CD4-positive, alpha-beta memory T cell (primary cell): ENCODE measurements at regions not wholly inside any gene's neighbourhood (a gene's known extent, or its start where the extent isn't known, plus 50 kb on each side); places are given as distances from the start of the nearest gene placed in this dataset.
"Not testable (repeated sequence)": the region's sequence is repeated elsewhere in the genome, so short reads cannot be mapped to it uniquely, and the experiment has no call there.

Experiments used
- CTCF ChIA-PET: fragments of 350-600 bp; sonication (Branson Sonifier 250); formaldehyde crosslinking; loops from one replicate; lab custom pipeline; 2021; ENCODE audit warnings: inconsistent platforms; ENCODE audit not compliant: partially characterized antibody; lab: Charles Lee
- POLR2A ChIA-PET: fragments of 350-600 bp; sonication (Branson Sonifier 250); formaldehyde crosslinking; loops from one replicate; lab custom pipeline; 2021; ENCODE audit not compliant: partially characterized antibody; lab: Charles Lee
- DNase-seq, 5 donors: peaks; one replicate each; pipeline versions ENCODE4 v3.0.0 to v3.0.0-alpha.2; 2020 to 2022; ENCODE audit warnings: mixed read lengths in 1 of 5
- H3K27ac ChIP-seq: one replicate; pipeline ENCODE4 v1.7.0; 2013; ENCODE audit warnings: low read depth, low read length
- H3K27me3 ChIP-seq: 2 replicates; pipeline ENCODE4 v1.7.0; 2013; ENCODE audit warnings: mild to moderate bottlenecking, low read length, moderate library complexity; ENCODE audit not compliant: insufficient read depth
- H3K36me3 ChIP-seq: 2 replicates; pipeline ENCODE4 v1.7.0; 2013; ENCODE audit warnings: mild to moderate bottlenecking, low read length, moderate library complexity; ENCODE audit not compliant: insufficient read depth
- H3K4me1 ChIP-seq: 2 replicates; pipeline ENCODE4 v1.7.0; 2013; ENCODE audit warnings: mild to moderate bottlenecking, low read length, moderate library complexity; ENCODE audit not compliant: insufficient read depth
- H3K4me3 ChIP-seq, 2 donors: one replicate each; pipeline ENCODE4 v1.7.0; 2013; ENCODE audit warnings: low read length in 2 of 2, mild to moderate bottlenecking in 1 of 2
- H3K9me3 ChIP-seq, 2 donors: one replicate each; pipeline ENCODE4 v1.7.0; 2013; ENCODE audit warnings: low read length in 2 of 2, control low read depth in 1 of 2; ENCODE audit not compliant: control insufficient read depth in 1 of 2
- H3K27ac Mint-ChIP-seq, 7 donors: one replicate each; pipeline ENCODE4 v1.8.0; 2020 to 2021; ENCODE audit warnings: mixed read lengths in 7 of 7, mild to moderate bottlenecking in 6 of 7, inconsistent platforms in 3 of 7, moderate library complexity in 3 of 7
- H3K27me3 Mint-ChIP-seq, 2 donors: one replicate each; pipeline ENCODE4 v1.8.0; 2020 to 2021; ENCODE audit warnings: mixed read lengths in 2 of 2
- H3K36me3 Mint-ChIP-seq, 2 donors: one replicate each; pipeline ENCODE4 v1.8.0; 2020 to 2021; ENCODE audit warnings: mixed read lengths in 2 of 2, inconsistent platforms in 1 of 2, mild to moderate bottlenecking in 1 of 2
- H3K4me1 Mint-ChIP-seq, 4 donors: one replicate each; pipeline ENCODE4 v1.8.0; 2020 to 2021; ENCODE audit warnings: mixed read lengths in 4 of 4, mild to moderate bottlenecking in 1 of 4
- H3K4me3 Mint-ChIP-seq, 8 donors: one replicate each; pipeline ENCODE4 v1.8.0; 2020 to 2021; ENCODE audit warnings: mixed read lengths in 8 of 8, mild to moderate bottlenecking in 7 of 8, moderate library complexity in 6 of 8, inconsistent platforms in 3 of 8
- H3K9me3 Mint-ChIP-seq, 8 donors: one replicate each; pipeline ENCODE4 v1.8.0; 2020 to 2021; ENCODE audit warnings: mixed read lengths in 8 of 8, mild to moderate bottlenecking in 5 of 8, inconsistent platforms in 3 of 8, moderate library complexity in 1 of 8
- intact Hi-C: fragments of 100-400 bp; cut with micrococcal nuclease; formaldehyde crosslinking; loops from one replicate; pipeline ENCODE4 v1.15.1; 2023

DNA sequence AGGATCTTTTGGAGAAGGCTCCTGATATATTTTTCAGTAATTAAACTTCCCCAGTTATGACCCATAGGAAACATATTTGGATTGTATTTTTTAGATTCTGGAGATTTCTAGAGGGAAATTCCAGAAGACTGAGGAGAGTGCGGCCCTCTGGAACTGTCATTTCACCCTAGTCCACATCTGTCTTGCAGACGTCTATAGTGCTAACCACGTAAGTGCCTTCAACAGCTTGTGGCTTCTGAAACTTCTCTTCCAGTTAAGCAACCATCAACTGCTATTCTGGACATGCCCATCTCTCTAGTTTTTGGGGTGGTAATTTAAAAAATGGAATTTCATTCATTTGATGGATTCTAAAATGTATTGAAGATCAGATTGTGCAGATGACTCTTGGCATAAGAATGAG is 1098.8 kb downstream of the TMEM121 start:
- intact Hi-C loops = no loop called here
- H3K9me3 ChIP-seq = no peaks in the 10 kb centered on the region

DNA sequence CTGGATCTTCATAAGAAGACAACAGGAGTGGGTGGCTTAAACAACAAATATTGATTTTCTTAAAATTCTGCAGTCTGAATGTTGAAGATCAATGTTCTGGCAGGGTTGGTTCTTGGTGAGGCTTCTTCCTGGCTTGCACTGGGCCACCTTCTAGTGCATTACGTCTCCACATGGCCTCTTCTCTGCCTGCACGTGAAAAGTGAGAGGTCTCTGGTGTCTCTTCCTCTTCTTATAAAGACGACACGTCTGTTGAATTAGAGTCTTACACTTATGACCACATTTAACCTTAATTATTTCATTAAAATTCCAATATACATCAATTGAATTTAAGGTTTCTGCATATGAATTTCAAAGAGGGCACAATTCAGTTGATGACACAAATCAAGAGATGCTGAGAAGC is 1100.1 kb downstream of the TMEM121 start:
- H3K36me3 ChIP-seq, intact Hi-C loops, H3K27ac Mint-ChIP-seq, H3K27ac ChIP-seq, H3K36me3 Mint-ChIP-seq, H3K9me3 Mint-ChIP-seq, H3K9me3 ChIP-seq, H3K4me3 ChIP-seq, POLR2A ChIA-PET, H3K4me3 Mint-ChIP-seq, H3K27me3 ChIP-seq, DNase-seq: not testable (repeated sequence)
- H3K4me1 Mint-ChIP-seq = peaks cover 3 to 16% (median 9%) of the 10 kb centered on the region in 4 donors
- CTCF ChIA-PET = interaction anchor here (0.7 to 2.0 kb wide), 8 partner anchors 8 to 34 kb away, joined by 3 to 5 read pairs (median 3); no protein-coding TSS in a partner anchor
- H3K4me1 ChIP-seq = peaks cover 17% of the 10 kb centered on the region
- H3K27me3 Mint-ChIP-seq = peaks cover 9 to 14% of the 10 kb centered on the region in 2 donors

More for the DNA sequence above, 1098.8 kb downstream of the TMEM121 start:
- Histone ChIP-seq H3K4me3 (no peak overlapping the region), H3K4me1 (peaks cover 17% of the 10 kb centered on the region), H3K36me3 (no peaks in the 10 kb centered on the region), H3K27ac (no peak overlapping the region), H3K27me3 (no peaks in the 10 kb centered on the region)
- Mint-ChIP-seq H3K27ac (no peak overlapping the region), H3K4me1 (peaks cover 3 to 16% (median 9%) of the 10 kb centered on the region in 4 donors), H3K4me3 (no peak overlapping the region), H3K9me3 (no peaks in the 10 kb centered on the region), H3K27me3 (peaks cover 7 to 12% of the 10 kb centered on the region in 2 donors), H3K36me3 (no peaks in the 10 kb centered on the region)
- CTCF ChIA-PET = no interaction called here
- no peak for DNase-seq
- POLR2A ChIA-PET = no interaction called here

- Mint-ChIP-seq H3K4me1 (peaks cover 3 to 13% (median 6%) of the 10 kb centered on the region in 4 donors), H3K27me3 (peaks cover 10 to 14% of the 10 kb centered on the region in 2 donors)
- H3K9me3 ChIP-seq, H3K4me3 ChIP-seq, POLR2A ChIA-PET, H3K9me3 Mint-ChIP-seq, H3K36me3 Mint-ChIP-seq, intact Hi-C loops, H3K27me3 ChIP-seq, H3K27ac ChIP-seq, H3K4me3 Mint-ChIP-seq, H3K36me3 ChIP-seq, H3K27ac Mint-ChIP-seq: not testable (repeated sequence)
- DNase-seq = peak; percentile 43 to 72 (median 64)
- H3K4me1 ChIP-seq = peaks cover 14% of the 10 kb centered on the region
- CTCF ChIA-PET = interaction anchor here (0.6 to 2.0 kb wide), 9 partner anchors 8 to 638 kb away, joined by 3 to 5 read pairs (median 3); no protein-coding TSS in a partner anchor
Observed at GRCh38 chr14:106626942-106627588, 1100.7 kb downstream of the TMEM121 start.

- POLR2A ChIA-PET = no interaction called here
- no peaks in the 10 kb centered on the region for H3K36me3 ChIP-seq
Observed at GRCh38 chr14:106631879-106632278, 1105.5 kb downstream of the TMEM121 start.

DNA sequence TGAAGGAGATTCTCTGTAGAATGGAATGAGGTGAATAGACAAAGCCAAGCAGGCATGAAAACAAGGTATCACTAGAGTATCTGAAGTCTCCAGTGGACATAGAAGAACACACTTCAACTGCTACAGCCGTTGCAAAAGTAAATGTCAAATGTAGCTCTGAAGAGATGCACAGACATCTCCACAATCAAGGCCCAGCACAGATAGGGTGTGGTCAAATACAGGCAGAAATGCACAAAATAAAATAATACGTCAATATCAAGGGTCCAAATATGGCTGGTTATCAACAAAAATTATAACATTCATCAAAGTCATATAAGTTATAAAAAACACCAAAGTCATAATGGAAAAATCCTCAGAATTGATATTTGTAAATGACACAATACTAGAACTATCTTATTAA is 1107.3 kb downstream of the TMEM121 start:
- H3K4me3 Mint-ChIP-seq = no peak overlapping the region
- intact Hi-C loops = no loop called here
- no peaks in the 10 kb centered on the region for H3K36me3 Mint-ChIP-seq
- H3K27me3 Mint-ChIP-seq = peaks cover 12 to 16% of the 10 kb centered on the region in 2 donors
- H3K4me1 ChIP-seq = no peaks in the 10 kb centered on the region
- no peaks in the 10 kb centered on the region for H3K27me3 ChIP-seq
- CTCF ChIA-PET = interaction anchor here (1.1 to 1.8 kb wide), 2 partner anchors 11 to 15 kb away, joined by 3 read pairs; no protein-coding TSS in a partner anchor
- no peak overlapping the region for H3K27ac ChIP-seq
- POLR2A ChIA-PET = no interaction called here
- H3K36me3 ChIP-seq = no peaks in the 10 kb centered on the region
- no peak overlapping the region for H3K4me3 ChIP-seq
- H3K9me3 ChIP-seq = no peaks in the 10 kb centered on the region
- DNase-seq = no peak
- H3K9me3 Mint-ChIP-seq = no peaks in the 10 kb centered on the region
- H3K4me1 Mint-ChIP-seq = peaks cover 0 to 2% (median 1%) of the 10 kb centered on the region in 4 donors
- no peak overlapping the region for H3K27ac Mint-ChIP-seq

More at GRCh38 chr14:106631879-106632278, 1105.5 kb downstream of the TMEM121 start:
- H3K4me3 Mint-ChIP-seq = no peak overlapping the region
- H3K27me3 Mint-ChIP-seq = peaks cover 14 to 19% of the 10 kb centered on the region in 2 donors
- H3K4me1 Mint-ChIP-seq = no peaks in the 10 kb centered on the region
- Histone ChIP-seq H3K4me1 (peaks cover 6% of the 10 kb centered on the region), H3K4me3 (no peak overlapping the region), H3K27me3 (no peaks in the 10 kb centered on the region), H3K9me3 (no peaks in the 10 kb centered on the region), H3K27ac (no peak overlapping the region)
- H3K36me3 Mint-ChIP-seq = no peaks in the 10 kb centered on the region
- H3K9me3 Mint-ChIP-seq = no peaks in the 10 kb centered on the region
- intact Hi-C loops = no loop called here
- DNase-seq = no peak
- CTCF ChIA-PET = no interaction called here
- no peak overlapping the region for H3K27ac Mint-ChIP-seq

- no peak overlapping the region for H3K4me3 ChIP-seq
- no peak overlapping the region for H3K4me3 Mint-ChIP-seq
- CTCF ChIA-PET = interaction anchor here (0.7 to 1.3 kb wide), 2 partner anchors 9 to 12 kb away, joined by 3 read pairs; no protein-coding TSS in a partner anchor
Observed at GRCh38 chr14:106635569-106635968, 1109.2 kb downstream of the TMEM121 start.

GRCh38 chr14:106638786-106639452 is 1112.5 kb downstream of the TMEM121 start:
- DNase-seq = peak; percentile 46 to 65 (median 50)
- H3K36me3 ChIP-seq, H3K4me1 Mint-ChIP-seq, H3K27ac Mint-ChIP-seq, POLR2A ChIA-PET, H3K9me3 Mint-ChIP-seq, H3K4me3 ChIP-seq, intact Hi-C loops, H3K27me3 ChIP-seq, H3K27me3 Mint-ChIP-seq, H3K4me1 ChIP-seq, H3K9me3 ChIP-seq, H3K36me3 Mint-ChIP-seq, H3K27ac ChIP-seq: not testable (repeated sequence)
- CTCF ChIA-PET = interaction anchor here (1.0 to 1.4 kb wide), 2 partner anchors 12 to 21 kb away, joined by 3 to 5 read pairs; no protein-coding TSS in a partner anchor
- peak overlapping the region in 3 of 8 donors; percentile 3 to 76 (median 40) for H3K4me3 Mint-ChIP-seq

More at GRCh38 chr14:106635569-106635968, 1109.2 kb downstream of the TMEM121 start:
- POLR2A ChIA-PET = no interaction called here
- Mint-ChIP-seq H3K36me3 (no peaks in the 10 kb centered on the region), H3K27ac (no peak overlapping the region), H3K9me3 (no peaks in the 10 kb centered on the region), H3K27me3 (peaks cover 8% of the 10 kb centered on the region in 2 donors), H3K4me1 (peaks cover 0 to 5% (median 2%) of the 10 kb centered on the region in 4 donors)
- no peak for DNase-seq
- Histone ChIP-seq H3K9me3 (no peaks in the 10 kb centered on the region), H3K36me3 (no peaks in the 10 kb centered on the region), H3K27ac (no peak overlapping the region), H3K27me3 (no peaks in the 10 kb centered on the region), H3K4me1 (no peaks in the 10 kb centered on the region)
- intact Hi-C loops = no loop called here
